Common myeloid progenitor, CD34-positive (primary cell): ENCODE measurements at regions not wholly inside any gene's neighbourhood (a gene's known extent, or its start where the extent isn't known, plus 50 kb on each side); places are given as distances from the start of the nearest gene placed in this dataset.
"Not testable (repeated sequence)": the region's sequence is repeated elsewhere in the genome, so short reads cannot be mapped to it uniquely, and the experiment has no call there.

Experiments
- CTCF ChIA-PET: fragments of 350-600 bp; sonication (Branson Sonifier 250); formaldehyde crosslinking; loops from one replicate; lab custom pipeline; 2021; ENCODE audit warnings: antibody characterized with exemption; lab: Charles Lee
- POLR2A ChIA-PET: fragments of 350-600 bp; sonication (Branson Sonifier 250); formaldehyde crosslinking; loops from one replicate; lab custom pipeline; 2021; ENCODE audit warnings: antibody characterized with exemption; lab: Charles Lee
- DNase-seq, 3 donors: peaks; one replicate each; pipeline versions ENCODE4 v3.0.0 to v3.0.0-alpha.2; 2013
- H3K27ac ChIP-seq, 2 experiments: 1 replicate in 1 of 2; 2 replicates in 1 of 2; pipeline ENCODE4 v1.7.0; 2013; ENCODE audit warnings: inconsistent platforms in 2 of 2, low read length in 2 of 2, mild to moderate bottlenecking in 2 of 2, low read depth in 1 of 2, moderate library complexity in 1 of 2; ENCODE audit not compliant: severe bottlenecking in 2 of 2, insufficient read depth in 1 of 2, poor library complexity in 1 of 2
- H3K27me3 ChIP-seq, 5 experiments: replicated peaks in 2 of 5; 1 replicate in 3 of 5; 2 replicates in 2 of 5; pipeline versions ENCODE4 v1.6.1 to v1.7.0; 2013; ENCODE audit warnings: low read length in 4 of 5, mild to moderate bottlenecking in 2 of 5, moderate library complexity in 2 of 5, inconsistent platforms in 1 of 5; ENCODE audit not compliant: insufficient read depth in 5 of 5, control insufficient read depth in 4 of 5
- H3K36me3 ChIP-seq, 4 experiments: 1 replicate in 2 of 4; 2 replicates in 2 of 4; pipeline versions ENCODE4 v1.6.1 to v1.7.0; 2013; ENCODE audit warnings: low read length in 3 of 4, control low read depth in 1 of 4, mild to moderate bottlenecking in 1 of 4; ENCODE audit not compliant: control insufficient read depth in 4 of 4, insufficient read depth in 4 of 4
- H3K4me1 ChIP-seq, 4 experiments: 1 replicate in 3 of 4; 2 replicates in 1 of 4; pipeline versions ENCODE4 v1.6.1 to v1.7.1; 2013; ENCODE audit warnings: low read length in 3 of 4, mild to moderate bottlenecking in 3 of 4, control low read depth in 1 of 4, inconsistent platforms in 1 of 4, moderate library complexity in 1 of 4; ENCODE audit not compliant: control insufficient read depth in 4 of 4, insufficient read depth in 4 of 4; ENCODE audit errors: control extremely low read depth in 1 of 4
- H3K4me3 ChIP-seq, 7 experiments: 1 replicate in 4 of 7; 2 replicates in 3 of 7; pipeline versions ENCODE4 v1.5.1 to v1.7.0; 2013; ENCODE audit warnings: mild to moderate bottlenecking in 7 of 7, low read length in 6 of 7, moderate library complexity in 6 of 7, inconsistent platforms in 2 of 7, low read depth in 2 of 7, control low read depth in 1 of 7; ENCODE audit not compliant: insufficient read depth in 4 of 7, control insufficient read depth in 1 of 7; ENCODE audit errors: extremely low read depth in 1 of 7
- H3K9me3 ChIP-seq, 5 experiments: 1 replicate in 4 of 5; 2 replicates in 1 of 5; pipeline versions ENCODE4 v1.6.1 to v1.7.1; 2013; ENCODE audit warnings: low read length in 4 of 5, mild to moderate bottlenecking in 2 of 5, inconsistent platforms in 1 of 5, low read depth in 1 of 5, moderate library complexity in 1 of 5; ENCODE audit not compliant: control insufficient read depth in 4 of 5, insufficient read depth in 2 of 5; ENCODE audit errors: control extremely low read depth in 1 of 5
- WGBS: methylation state at CpG from one replicate; pipeline ENCODE4 v1.1.5; 2013; ENCODE audit not compliant: insufficient coverage; 5-methylcytosine and 5-hydroxymethylcytosine counted together

- peaks cover 0 to 4% (median 2%) of the 10 kb centered on the region in 4 experiments for H3K4me1 ChIP-seq
- 91% methylated on average over 5 of the region's 6 CpGs for WGBS
- peak in 2 of 3 donors; percentile 30 to 40 for DNase-seq
- ChIA-PET CTCF (no interaction called here), POLR2A (no interaction called here)
- H3K27me3 ChIP-seq = no peaks in the 10 kb centered on the region
- H3K36me3 ChIP-seq = no peaks in the 10 kb centered on the region
- no peak overlapping the region for H3K4me3 ChIP-seq
- no peaks in the 10 kb centered on the region for H3K9me3 ChIP-seq
- no peak overlapping the region for H3K27ac ChIP-seq
Measured at GRCh38 chrX:109782994-109783700, 50.1 kb upstream of the ACSL4 start.

GRCh38 chrX:109783701-109784079, 50.6 kb upstream of the ACSL4 start:
- Histone ChIP-seq H3K9me3 (no peaks in the 10 kb centered on the region), H3K27me3 (no peaks in the 10 kb centered on the region), H3K4me1 (peaks cover 0 to 4% (median 2%) of the 10 kb centered on the region in 4 experiments), H3K27ac (no peak overlapping the region), H3K4me3 (no peak overlapping the region), H3K36me3 (no peaks in the 10 kb centered on the region)
- no peak for DNase-seq
- POLR2A ChIA-PET = no interaction called here
- WGBS = 65% methylated on average over 3 of the region's 5 CpGs
- CTCF ChIA-PET = no interaction called here

GRCh38 chrX:109785053-109785452, 52.0 kb upstream of the ACSL4 start:
- Histone ChIP-seq H3K4me1 (peaks cover 0 to 4% (median 2%) of the 10 kb centered on the region in 4 experiments), H3K36me3 (no peaks in the 10 kb centered on the region), H3K27ac (no peak overlapping the region), H3K4me3 (no peak overlapping the region), H3K9me3 (no peaks in the 10 kb centered on the region), H3K27me3 (no peaks in the 10 kb centered on the region)
- POLR2A ChIA-PET = no interaction called here
- WGBS = 63% methylated on average over 1 of the region's 4 CpGs
- CTCF ChIA-PET = no interaction called here
- DNase-seq = no peak

GRCh38 chrX:109790511-109790910, 57.5 kb upstream of the ACSL4 start:
- POLR2A ChIA-PET = not testable (repeated sequence)

GRCh38 chrX:109793191-109793590, 60.1 kb upstream of the ACSL4 start:
- no peaks in the 10 kb centered on the region for H3K9me3 ChIP-seq
- no peaks in the 10 kb centered on the region for H3K27me3 ChIP-seq
- no peaks in the 10 kb centered on the region for H3K4me1 ChIP-seq
- no peak for DNase-seq
- no peak overlapping the region for H3K27ac ChIP-seq
- 57% methylated on average over 1 of the region's 2 CpGs for WGBS
- ChIA-PET CTCF (no interaction called here), POLR2A (no interaction called here)
- H3K4me3 ChIP-seq = no peak overlapping the region
- no peaks in the 10 kb centered on the region for H3K36me3 ChIP-seq

More at GRCh38 chrX:109790511-109790910, 57.5 kb upstream of the ACSL4 start:
- CTCF ChIA-PET, H3K9me3 ChIP-seq, H3K27me3 ChIP-seq, H3K36me3 ChIP-seq, H3K4me3 ChIP-seq, H3K27ac ChIP-seq, DNase-seq, H3K4me1 ChIP-seq: not testable (repeated sequence)
- 91% methylated on average over 4 of the region's 7 CpGs for WGBS

- Histone ChIP-seq H3K36me3 (no peaks in the 10 kb centered on the region), H3K4me3 (no peak overlapping the region), H3K4me1 (no peaks in the 10 kb centered on the region), H3K27ac (no peak overlapping the region), H3K27me3 (no peaks in the 10 kb centered on the region), H3K9me3 (no peaks in the 10 kb centered on the region)
- ChIA-PET CTCF (no interaction called here), POLR2A (no interaction called here)
- DNase-seq = no peak
- 96% methylated on average over 3 of the region's 4 CpGs for WGBS
Measured at GRCh38 chrX:109795682-109796081, 62.6 kb upstream of the ACSL4 start.

- WGBS = 50% methylated on average over 1 of the region's 1 CpG
- Histone ChIP-seq H3K4me1 (no peaks in the 10 kb centered on the region), H3K27ac (no peak overlapping the region), H3K9me3 (no peaks in the 10 kb centered on the region), H3K27me3 (no peaks in the 10 kb centered on the region), H3K36me3 (no peaks in the 10 kb centered on the region), H3K4me3 (no peak overlapping the region)
- CTCF ChIA-PET = interaction anchor here (0.9 to 1.2 kb wide), 2 partner anchors 38 to 84 kb away, joined by 3 to 4 read pairs; no protein-coding TSS in a partner anchor
- DNase-seq = peak in 1 of 3 donors; percentile 12
- POLR2A ChIA-PET = no interaction called here
Measured at GRCh38 chrX:109797311-109797975, 64.4 kb upstream of the ACSL4 start.
